ENCODE measurements at regions not wholly inside any gene's neighbourhood (a gene's known extent, or its start where the extent isn't known, plus 50 kb on each side); places are given as distances from the start of the nearest gene placed in this dataset.

GRCh38 chr10:8245814-8246142, 191.3 kb downstream of the GATA3 start:
- Histone ChIP-seq H3K9me3 (no peaks in the 10 kb centered on the region), H3K36me3 (ENCODE audit: control insufficient read depth, insufficient read depth, low read length) (no peaks in the 10 kb centered on the region), H3K27me3 (replicated peaks; ENCODE audit: control insufficient read depth, insufficient read depth, low read length) (no peaks in the 10 kb centered on the region), H3K4me1 (no peaks in the 10 kb centered on the region), H3K4me3 (ENCODE audit: low read depth, low read length) (no peak overlapping the region)
- no peaks in the 10 kb centered on the region for H3K36me3 Mint-ChIP-seq (ENCODE audit: insufficient read depth, unreplicated experiment)
- no peak overlapping the region for H3K27ac Mint-ChIP-seq (ENCODE audit: unreplicated experiment)
- ChIA-PET POLR2A (no interaction called here), CTCF (no interaction called here)
- no peaks in the 10 kb centered on the region for H3K27me3 Mint-ChIP-seq (ENCODE audit: insufficient read depth, unreplicated experiment)
- no peaks in the 10 kb centered on the region for H3K4me1 Mint-ChIP-seq (ENCODE audit: low read depth, unreplicated experiment)
- no TSS peak for BruUV-seq (replicated peaks)
- H3K4me3 Mint-ChIP-seq (ENCODE audit: unreplicated experiment), result no peak overlapping the region
- H3K9me3 Mint-ChIP-seq (ENCODE audit: unreplicated experiment), result no peaks in the 10 kb centered on the region
- intact Hi-C loops (cut with micrococcal nuclease; ENCODE audit: unreplicated experiment), result no loop called here
- no peak for DNase-seq
- TF ChIP-seq, protein P1, sequence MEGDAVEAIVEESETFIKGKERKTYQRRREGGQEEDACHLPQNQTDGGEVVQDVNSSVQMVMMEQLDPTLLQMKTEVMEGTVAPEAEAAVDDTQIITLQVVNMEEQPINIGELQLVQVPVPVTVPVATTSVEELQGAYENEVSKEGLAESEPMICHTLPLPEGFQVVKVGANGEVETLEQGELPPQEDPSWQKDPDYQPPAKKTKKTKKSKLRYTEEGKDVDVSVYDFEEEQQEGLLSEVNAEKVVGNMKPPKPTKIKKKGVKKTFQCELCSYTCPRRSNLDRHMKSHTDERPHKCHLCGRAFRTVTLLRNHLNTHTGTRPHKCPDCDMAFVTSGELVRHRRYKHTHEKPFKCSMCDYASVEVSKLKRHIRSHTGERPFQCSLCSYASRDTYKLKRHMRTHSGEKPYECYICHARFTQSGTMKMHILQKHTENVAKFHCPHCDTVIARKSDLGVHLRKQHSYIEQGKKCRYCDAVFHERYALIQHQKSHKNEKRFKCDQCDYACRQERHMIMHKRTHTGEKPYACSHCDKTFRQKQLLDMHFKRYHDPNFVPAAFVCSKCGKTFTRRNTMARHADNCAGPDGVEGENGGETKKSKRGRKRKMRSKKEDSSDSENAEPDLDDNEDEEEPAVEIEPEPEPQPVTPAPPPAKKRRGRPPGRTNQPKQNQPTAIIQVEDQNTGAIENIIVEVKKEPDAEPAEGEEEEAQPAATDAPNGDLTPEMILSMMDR (IDR thresholded peaks at IDR 0.05; ENCODE audit: insufficient read depth in 1 of 2, low read depth in 1 of 2, low read length in 1 of 2, severe bottlenecking in 1 of 2, unreplicated experiment in 1 of 2), result no peak

- Histone ChIP-seq H3K4me3 (ENCODE audit: low read depth, low read length) (no peak overlapping the region), H3K4me1 (no peaks in the 10 kb centered on the region), H3K9me3 (no peaks in the 10 kb centered on the region), H3K27me3 (replicated peaks; ENCODE audit: control insufficient read depth, insufficient read depth, low read length) (no peaks in the 10 kb centered on the region), H3K36me3 (ENCODE audit: control insufficient read depth, insufficient read depth, low read length) (no peaks in the 10 kb centered on the region)
- H3K27me3 Mint-ChIP-seq (ENCODE audit: insufficient read depth, unreplicated experiment), result no peaks in the 10 kb centered on the region
- DNase-seq, result no peak
- POLR2A ChIA-PET, result no interaction called here
- CTCF ChIA-PET, result interaction anchor here (0.6 kb wide), 1 partner anchor 721 kb away, joined by 3 read pairs; no protein-coding TSS in a partner anchor
- BruUV-seq (replicated peaks), result no TSS peak
- H3K4me1 Mint-ChIP-seq (ENCODE audit: low read depth, unreplicated experiment), result no peaks in the 10 kb centered on the region
- H3K36me3 Mint-ChIP-seq (ENCODE audit: insufficient read depth, unreplicated experiment), result no peaks in the 10 kb centered on the region
- no peak overlapping the region for H3K4me3 Mint-ChIP-seq (ENCODE audit: unreplicated experiment)
- intact Hi-C loops (cut with micrococcal nuclease; ENCODE audit: unreplicated experiment), result no loop called here
- TF ChIP-seq, protein P1 (IDR thresholded peaks at IDR 0.05; ENCODE audit: insufficient read depth in 1 of 2, low read depth in 1 of 2, low read length in 1 of 2, severe bottlenecking in 1 of 2, unreplicated experiment in 1 of 2), result no peak
- no peaks in the 10 kb centered on the region for H3K9me3 Mint-ChIP-seq (ENCODE audit: unreplicated experiment)
- no peak overlapping the region for H3K27ac Mint-ChIP-seq (ENCODE audit: unreplicated experiment)
Measured at GRCh38 chr10:8246548-8246947, 192.1 kb downstream of the GATA3 start.

DNA sequence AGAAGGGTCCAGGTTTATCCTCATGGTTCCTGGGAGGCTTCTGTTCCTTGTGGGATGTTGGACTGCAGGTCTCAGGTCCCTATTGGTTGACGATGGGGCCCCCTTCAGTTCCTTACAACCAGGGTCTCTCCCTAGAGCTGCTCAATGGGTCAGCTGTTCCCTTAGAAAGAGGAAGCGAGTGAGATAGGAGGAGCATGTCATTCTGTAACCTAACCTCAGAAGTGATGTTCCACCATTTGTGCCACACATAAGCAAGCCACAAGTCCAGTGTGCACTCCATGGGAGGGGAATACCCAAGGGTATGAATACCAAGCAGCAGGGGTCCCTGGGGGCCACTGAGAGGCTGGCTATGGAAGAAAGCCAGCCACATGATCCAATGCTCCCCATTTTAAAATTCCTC, 192.7 kb downstream of the GATA3 start:
- ChIA-PET POLR2A (no interaction called here), CTCF (no interaction called here)
- TF ChIP-seq, protein P1 (IDR thresholded peaks at IDR 0.05; ENCODE audit: insufficient read depth in 1 of 2, low read depth in 1 of 2, low read length in 1 of 2, severe bottlenecking in 1 of 2, unreplicated experiment in 1 of 2), result no peak
- Histone ChIP-seq H3K36me3 (ENCODE audit: control insufficient read depth, insufficient read depth, low read length) (no peaks in the 10 kb centered on the region), H3K4me3 (ENCODE audit: low read depth, low read length) (no peak overlapping the region), H3K9me3 (no peaks in the 10 kb centered on the region), H3K4me1 (no peaks in the 10 kb centered on the region), H3K27me3 (replicated peaks; ENCODE audit: control insufficient read depth, insufficient read depth, low read length) (no peaks in the 10 kb centered on the region)
- DNase-seq, result no peak
- Mint-ChIP-seq H3K9me3 (ENCODE audit: unreplicated experiment) (no peaks in the 10 kb centered on the region), H3K4me1 (ENCODE audit: low read depth, unreplicated experiment) (no peaks in the 10 kb centered on the region), H3K4me3 (ENCODE audit: unreplicated experiment) (no peak overlapping the region), H3K27me3 (ENCODE audit: insufficient read depth, unreplicated experiment) (no peaks in the 10 kb centered on the region), H3K27ac (ENCODE audit: unreplicated experiment) (no peak overlapping the region), H3K36me3 (ENCODE audit: insufficient read depth, unreplicated experiment) (no peaks in the 10 kb centered on the region)
- intact Hi-C loops (cut with micrococcal nuclease; ENCODE audit: unreplicated experiment), result no loop called here
- no TSS peak for BruUV-seq (replicated peaks)
